AG09319 (cell line): ENCODE measurements at regions not wholly inside any gene's neighbourhood (a gene's known extent, or its start where the extent isn't known, plus 50 kb on each side); places are given as distances from the start of the nearest gene placed in this dataset.

ENCODE experiments used
- DNase-seq: peaks from one replicate; pipeline ENCODE4 v3.0.0-alpha.2; 2010; ENCODE audit warnings: low read depth; ENCODE audit errors: extremely low read depth
- TF ChIP-seq, protein P1 (sequence below): IDR thresholded peaks from 2 replicates; pipeline ENCODE4 v1.5.1; 2011; ENCODE audit warnings: low read depth, mild to moderate bottlenecking, inconsistent platforms, low read length, moderate library complexity

DNA sequence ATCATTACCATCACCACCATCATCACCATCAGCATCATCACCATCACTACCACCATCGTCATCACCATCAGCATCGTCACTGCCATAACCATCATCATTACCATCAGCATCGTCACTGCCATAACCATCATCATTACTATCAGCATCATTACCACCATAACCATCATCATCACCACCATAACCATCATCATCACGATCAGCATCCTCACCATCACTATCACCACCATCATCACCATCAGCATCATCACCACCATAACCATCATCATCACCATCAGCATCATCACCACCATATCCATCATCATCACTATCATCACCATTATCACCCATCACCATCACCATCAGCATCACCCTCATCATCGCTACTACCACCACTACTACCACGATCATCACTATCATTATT, 493.9 kb upstream of the TBX3 start:
- TF ChIP-seq, protein P1, sequence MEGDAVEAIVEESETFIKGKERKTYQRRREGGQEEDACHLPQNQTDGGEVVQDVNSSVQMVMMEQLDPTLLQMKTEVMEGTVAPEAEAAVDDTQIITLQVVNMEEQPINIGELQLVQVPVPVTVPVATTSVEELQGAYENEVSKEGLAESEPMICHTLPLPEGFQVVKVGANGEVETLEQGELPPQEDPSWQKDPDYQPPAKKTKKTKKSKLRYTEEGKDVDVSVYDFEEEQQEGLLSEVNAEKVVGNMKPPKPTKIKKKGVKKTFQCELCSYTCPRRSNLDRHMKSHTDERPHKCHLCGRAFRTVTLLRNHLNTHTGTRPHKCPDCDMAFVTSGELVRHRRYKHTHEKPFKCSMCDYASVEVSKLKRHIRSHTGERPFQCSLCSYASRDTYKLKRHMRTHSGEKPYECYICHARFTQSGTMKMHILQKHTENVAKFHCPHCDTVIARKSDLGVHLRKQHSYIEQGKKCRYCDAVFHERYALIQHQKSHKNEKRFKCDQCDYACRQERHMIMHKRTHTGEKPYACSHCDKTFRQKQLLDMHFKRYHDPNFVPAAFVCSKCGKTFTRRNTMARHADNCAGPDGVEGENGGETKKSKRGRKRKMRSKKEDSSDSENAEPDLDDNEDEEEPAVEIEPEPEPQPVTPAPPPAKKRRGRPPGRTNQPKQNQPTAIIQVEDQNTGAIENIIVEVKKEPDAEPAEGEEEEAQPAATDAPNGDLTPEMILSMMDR, result no peak
- no peak for DNase-seq

DNA sequence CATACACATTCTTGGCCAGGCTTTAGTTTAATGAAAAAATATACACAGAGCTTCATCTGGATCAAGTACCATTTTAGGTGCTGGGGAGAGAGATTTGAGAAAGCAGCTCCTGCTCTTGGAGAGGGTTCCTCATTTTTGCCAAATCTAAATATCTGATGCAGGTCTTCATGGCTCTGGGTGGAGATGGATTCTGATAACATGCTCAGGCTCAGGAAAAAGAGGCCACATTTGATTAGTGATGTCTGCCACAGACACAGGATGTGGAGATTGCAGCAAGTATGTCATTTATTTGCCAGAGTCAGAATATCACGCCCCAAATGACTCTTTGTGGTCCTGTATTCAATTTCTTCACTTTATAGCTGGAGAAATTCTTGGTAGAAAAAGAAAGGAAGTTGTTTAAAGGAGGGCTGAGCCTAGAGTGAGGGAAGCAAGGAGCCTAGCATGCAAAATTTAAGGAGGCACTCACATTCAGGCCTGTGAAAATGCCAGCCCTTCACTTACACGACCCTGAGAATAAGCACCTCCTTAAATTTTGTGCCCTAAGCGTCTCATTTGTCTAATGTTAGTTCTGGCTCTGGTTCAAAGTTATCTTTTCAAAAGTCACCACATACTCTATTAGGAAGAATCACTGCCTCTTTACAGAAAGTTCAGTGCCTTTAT, 492.9 kb upstream of the TBX3 start:
- TF ChIP-seq, protein P1, result no peak
- no peak for DNase-seq

DNA sequence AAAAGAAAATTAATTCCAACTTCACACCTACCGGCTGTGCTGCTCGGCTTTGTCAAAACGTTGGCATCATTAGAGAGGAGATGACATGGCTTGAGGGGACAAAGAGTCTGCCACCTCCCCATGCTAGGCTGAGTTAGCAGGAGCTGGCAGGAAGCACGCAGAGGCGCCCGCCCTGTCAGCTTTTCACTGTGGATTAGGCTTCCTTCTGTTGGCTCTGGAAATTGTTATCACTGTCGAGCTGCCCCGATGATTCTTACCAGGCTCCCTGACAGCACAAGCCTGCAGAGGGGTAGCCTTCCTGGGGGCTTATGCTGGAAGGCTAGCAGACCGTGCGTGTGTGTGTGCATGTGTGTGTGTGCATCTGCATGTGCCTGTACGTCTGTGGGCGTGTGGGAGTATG, 490.9 kb upstream of the TBX3 start:
- no peak for DNase-seq
- TF ChIP-seq, protein P1, result no peak

DNA sequence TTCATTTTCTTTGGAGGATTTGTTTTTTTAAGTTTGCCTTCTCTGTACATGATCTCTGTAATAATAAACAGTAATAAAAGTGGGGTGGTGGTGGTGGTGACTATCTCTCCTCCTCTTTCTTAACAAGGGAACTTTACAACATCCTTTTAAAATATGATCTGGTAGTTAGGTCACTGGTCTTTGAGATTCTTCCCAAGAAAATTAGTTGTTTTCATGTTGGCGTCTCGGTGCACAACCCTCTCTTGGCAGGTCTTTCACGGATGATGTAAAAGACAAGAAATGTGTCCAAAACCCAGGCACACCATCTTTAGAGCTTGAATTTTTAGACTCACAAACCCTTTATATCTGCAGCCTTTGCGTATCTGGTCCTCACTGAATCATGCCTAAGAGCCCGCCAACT, 488.5 kb upstream of the TBX3 start:
- peak; percentile 55 for DNase-seq
- TF ChIP-seq, protein P1, result no peak

DNA sequence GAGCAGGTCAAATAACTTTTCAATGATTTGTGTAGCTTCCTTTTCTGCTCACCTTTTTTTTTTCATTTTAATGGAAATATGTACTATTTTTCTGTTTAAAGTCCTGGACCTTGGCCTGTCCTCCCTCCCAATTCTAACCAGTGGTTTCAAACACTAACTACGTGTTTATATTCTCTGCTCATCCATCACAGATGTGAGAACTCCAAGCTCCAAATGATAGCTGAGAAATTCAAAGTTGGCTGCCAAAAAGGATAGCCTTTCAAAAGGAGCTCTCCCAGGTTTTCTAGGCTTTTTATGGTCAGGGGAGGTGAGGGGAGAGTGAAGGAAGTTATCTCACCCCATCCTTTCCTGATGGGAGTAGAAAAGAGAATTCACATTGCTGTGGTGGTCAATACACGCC, 486.0 kb upstream of the TBX3 start:
- no peak for DNase-seq
- TF ChIP-seq, protein P1, result no peak

DNA sequence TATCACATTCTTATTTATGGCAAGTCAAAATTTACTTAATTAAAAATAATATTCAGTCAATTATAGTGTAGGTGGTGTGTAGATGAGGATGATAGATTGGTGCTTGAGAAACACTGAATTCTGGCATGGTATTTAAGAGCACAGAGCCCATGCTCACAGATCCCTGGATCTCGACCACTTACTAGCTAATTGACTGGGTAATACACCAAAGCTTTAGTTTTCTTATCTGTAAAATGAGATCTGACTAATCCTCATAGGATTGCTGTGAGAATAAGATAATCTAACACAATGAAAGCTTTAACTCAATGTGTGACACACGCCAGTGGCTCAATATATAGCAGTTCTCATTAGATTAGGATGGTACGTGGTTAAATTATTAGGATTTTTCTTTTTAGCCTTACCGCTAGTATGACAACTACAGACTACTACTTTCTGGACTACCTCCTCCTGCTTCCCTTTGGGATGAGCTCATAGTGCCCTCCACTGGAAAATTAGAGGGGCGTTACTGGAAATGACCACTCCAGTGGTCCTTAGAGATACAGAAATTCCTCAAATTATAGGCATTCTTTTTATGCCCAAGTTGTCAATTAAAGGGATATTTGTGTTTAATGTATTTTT, 482.8 kb upstream of the TBX3 start:
- TF ChIP-seq, protein P1, result peak; percentile 27
- no peak for DNase-seq

DNA sequence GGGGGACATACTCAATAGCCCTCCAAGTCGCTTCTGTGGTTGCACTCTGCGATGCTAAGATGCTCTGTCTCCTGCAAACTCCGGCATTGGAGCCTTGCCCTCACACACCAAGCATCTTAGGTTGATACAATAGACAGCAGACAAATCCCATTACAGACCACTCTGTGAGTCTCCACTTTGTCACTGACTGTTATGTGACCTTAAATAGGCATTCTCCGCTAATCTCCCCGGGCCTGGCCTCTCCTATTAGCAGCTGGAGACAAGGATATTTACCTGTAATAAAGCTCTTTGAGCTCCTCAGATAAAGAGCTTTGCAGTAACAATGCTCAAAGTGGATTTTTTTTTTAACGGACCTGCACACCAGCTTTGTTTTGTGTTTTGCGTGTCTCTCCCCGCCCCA, 479.7 kb upstream of the TBX3 start:
- no peak for DNase-seq
- TF ChIP-seq, protein P1, result no peak
